PC-3 (cell line): ENCODE measurements at regions not wholly inside any gene's neighbourhood (a gene's known extent, or its start where the extent isn't known, plus 50 kb on each side); places are given as distances from the start of the nearest gene placed in this dataset.

ENCODE experiments used
- ATAC-seq: fragments of 200-7000 bp; cut with Tn5 transposase; 2 replicates; pipeline ENCODE4 v1.9.1; 2020; ENCODE audit warnings: mild to moderate bottlenecking, moderate library complexity
- BruUV-seq: library from RNA; stranded (reverse); fragments of 400-500 nt; replicated peaks from 2 replicates; lab custom pipeline; 2021; lab: Mats Ljungman, UMichigan
- CTCF ChIA-PET: fragments of 300-600 bp; sonication (Branson Sonifier 250); formaldehyde crosslinking; loops from one replicate; lab custom pipeline; 2022; ENCODE audit warnings: antibody characterized with exemption; lab: Charles Lee
- POLR2A ChIA-PET: fragments of 300-600 bp; sonication (Branson Sonifier 250); formaldehyde crosslinking; loops from one replicate; lab custom pipeline; 2022; ENCODE audit warnings: antibody characterized with exemption; ENCODE audit not compliant: unreplicated experiment; lab: Charles Lee
- DNase-seq: peaks from one replicate; pipeline ENCODE4 v3.0.0-alpha.2; 2015
- H2AFZ ChIP-seq: fragments of 300-600 bp; sonication (generic); 2 replicates; pipeline ENCODE4 v1.6.0; 2016; ENCODE audit warnings: antibody characterized with exemption, low read length
- H3F3A ChIP-seq: fragments of 300-600 bp; sonication (generic); one replicate; pipeline ENCODE4 v1.6.0; 2017; ENCODE audit warnings: antibody characterized with exemption, low read length, control low read depth, mild to moderate bottlenecking; ENCODE audit not compliant: unreplicated experiment
- H3K27ac ChIP-seq: fragments of 300-600 bp; sonication (generic); 2 replicates; pipeline ENCODE4 v1.5.1; 2016; ENCODE audit warnings: mild to moderate bottlenecking, low read length
- H3K27me3 ChIP-seq: fragments of 300-600 bp; sonication (generic); 2 replicates; pipeline ENCODE4 v1.6.1; 2016; ENCODE audit warnings: low read length, mixed read lengths
- H3K36me3 ChIP-seq: fragments of 300-600 bp; sonication (generic); 2 replicates; pipeline ENCODE4 v1.6.1; 2016; ENCODE audit warnings: low read depth, mixed run types, low read length, mixed read lengths
- H3K4me1 ChIP-seq: fragments of 300-600 bp; sonication (generic); 2 replicates; pipeline ENCODE4 v1.5.1; 2016; ENCODE audit warnings: low read length; ENCODE audit not compliant: insufficient read depth
- H3K4me2 ChIP-seq: fragments of 300-600 bp; sonication (generic); 2 replicates; pipeline ENCODE4 v1.6.0; 2016; ENCODE audit warnings: low read length
- H3K4me3 ChIP-seq: fragments of 300-600 bp; sonication (generic); 2 replicates; pipeline ENCODE4 v1.5.1; 2016; ENCODE audit warnings: mild to moderate bottlenecking, low read length, mixed read lengths
- H3K79me2 ChIP-seq: fragments of 300-600 bp; sonication (generic); 2 replicates; pipeline ENCODE4 v1.6.1; 2017; ENCODE audit warnings: low read length, mixed read lengths
- H3K9ac ChIP-seq: fragments of 300-600 bp; sonication (generic); 2 replicates; pipeline ENCODE4 v1.6.0; 2016; ENCODE audit warnings: mild to moderate bottlenecking, low read length
- H3K9me2 ChIP-seq: fragments of 300-600 bp; sonication (generic); replicated peaks from 2 replicates; pipeline ENCODE4 v1.6.1; 2016; ENCODE audit warnings: mixed run types, low read length, mixed read lengths
- H3K9me3 ChIP-seq: fragments of 300-600 bp; sonication (generic); 2 replicates; pipeline ENCODE4 v1.6.1; 2016; ENCODE audit warnings: low read length, mixed read lengths
- H4K20me1 ChIP-seq: fragments of 300-600 bp; sonication (generic); 2 replicates; pipeline ENCODE4 v1.6.1; 2016; ENCODE audit warnings: low read length, mixed read lengths
- CTCF ChIP-seq: fragments of 300-600 bp; sonication (generic); conservative IDR thresholded peaks from 2 replicates; pipeline ENCODE4 v1.5.1; 2017; ENCODE audit warnings: antibody characterized with exemption, low read depth, mild to moderate bottlenecking, low read length
- EZH2 ChIP-seq: fragments of 300-600 bp; sonication (generic); IDR thresholded peaks from one replicate; pipeline ENCODE4 v1.6.1; 2017; ENCODE audit warnings: antibody characterized with exemption, mild to moderate bottlenecking, low read length; ENCODE audit not compliant: unreplicated experiment
- EZH2phosphoT487 ChIP-seq: fragments of 300-600 bp; sonication (generic); IDR thresholded peaks from 2 replicates; pipeline ENCODE4 v1.6.1; 2018; ENCODE audit warnings: mild to moderate bottlenecking, antibody characterized with exemption, low read length, borderline replicate concordance
- intact Hi-C: fragments of 100-400 bp; cut with micrococcal nuclease; formaldehyde crosslinking; loops from 2 replicates; pipeline ENCODE4 v1.9.0; 2023

GRCh38 chr2:8496079-8496478 is 185.8 kb upstream of the ID2 start:
- H2AFZ ChIP-seq = no peak overlapping the region
- no peak overlapping the region for H3K4me3 ChIP-seq
- CTCF ChIA-PET = no interaction called here
- H3K9ac ChIP-seq = no peak overlapping the region
- ATAC-seq (no peak), DNase-seq (no peak)
- no peaks in the 10 kb centered on the region for H3K9me3 ChIP-seq
- H3K36me3 ChIP-seq = no peaks in the 10 kb centered on the region
- H4K20me1 ChIP-seq = no peaks in the 10 kb centered on the region
- POLR2A ChIA-PET = no interaction called here
- no peak overlapping the region for H3K4me2 ChIP-seq
- H3F3A ChIP-seq = no peaks in the 10 kb centered on the region
- no TSS peak for BruUV-seq
- TF ChIP-seq EZH2 (no peak), CTCF (no peak), EZH2phosphoT487 (no peak)
- H3K27me3 ChIP-seq = no peaks in the 10 kb centered on the region
- intact Hi-C loops = no loop called here
- H3K4me1 ChIP-seq = peaks cover 31% of the 10 kb centered on the region
- no peak overlapping the region for H3K27ac ChIP-seq
- H3K9me2 ChIP-seq = no peaks in the 10 kb centered on the region
- no peaks in the 10 kb centered on the region for H3K79me2 ChIP-seq

GRCh38 chr2:8496617-8497016 is 185.2 kb upstream of the ID2 start:
- no peaks in the 10 kb centered on the region for H3F3A ChIP-seq
- H3K4me2 ChIP-seq = no peak overlapping the region
- no peak overlapping the region for H2AFZ ChIP-seq
- TF ChIP-seq EZH2 = no peak
- no peak for TF ChIP-seq CTCF
- TF ChIP-seq EZH2phosphoT487 = no peak
- no peaks in the 10 kb centered on the region for H3K79me2 ChIP-seq
- H3K4me3 ChIP-seq = no peak overlapping the region
- ATAC-seq = no peak
- no peak overlapping the region for H3K9ac ChIP-seq
- no peaks in the 10 kb centered on the region for H4K20me1 ChIP-seq
- POLR2A ChIA-PET = no interaction called here
- intact Hi-C loops = no loop called here
- H3K36me3 ChIP-seq = no peaks in the 10 kb centered on the region
- CTCF ChIA-PET = no interaction called here
- H3K9me2 ChIP-seq = no peaks in the 10 kb centered on the region
- BruUV-seq = no TSS peak
- no peak overlapping the region for H3K27ac ChIP-seq
- peaks cover 32% of the 10 kb centered on the region for H3K4me1 ChIP-seq
- no peaks in the 10 kb centered on the region for H3K9me3 ChIP-seq
- H3K27me3 ChIP-seq = no peaks in the 10 kb centered on the region
- no peak for DNase-seq

- POLR2A ChIA-PET = no interaction called here
- no peak overlapping the region for H2AFZ ChIP-seq
- CTCF ChIA-PET = no interaction called here
- ATAC-seq (no peak), DNase-seq (no peak)
- no peaks in the 10 kb centered on the region for H3K27me3 ChIP-seq
- no peaks in the 10 kb centered on the region for H3K9me3 ChIP-seq
- no peak overlapping the region for H3K27ac ChIP-seq
- no peaks in the 10 kb centered on the region for H3K36me3 ChIP-seq
- no peaks in the 10 kb centered on the region for H4K20me1 ChIP-seq
- intact Hi-C loops = no loop called here
- no peaks in the 10 kb centered on the region for H3F3A ChIP-seq
- H3K4me3 ChIP-seq = no peak overlapping the region
- no peaks in the 10 kb centered on the region for H3K9me2 ChIP-seq
- H3K4me2 ChIP-seq = no peak overlapping the region
- peaks cover 25% of the 10 kb centered on the region for H3K4me1 ChIP-seq
- H3K79me2 ChIP-seq = no peaks in the 10 kb centered on the region
- no peak overlapping the region for H3K9ac ChIP-seq
- no TSS peak for BruUV-seq
- TF ChIP-seq EZH2 = no peak
Observed at GRCh38 chr2:8498994-8499393, 182.9 kb upstream of the ID2 start.
